ENCODE measurements at regions not wholly inside any gene's neighbourhood (a gene's known extent, or its start where the extent isn't known, plus 50 kb on each side); places are given as distances from the start of the nearest gene placed in this dataset. TPM values are rescaled to one million over a fixed set of nuclear protein-coding genes. Genes with fewer than 3 reads are reported as not detected.

DNA sequence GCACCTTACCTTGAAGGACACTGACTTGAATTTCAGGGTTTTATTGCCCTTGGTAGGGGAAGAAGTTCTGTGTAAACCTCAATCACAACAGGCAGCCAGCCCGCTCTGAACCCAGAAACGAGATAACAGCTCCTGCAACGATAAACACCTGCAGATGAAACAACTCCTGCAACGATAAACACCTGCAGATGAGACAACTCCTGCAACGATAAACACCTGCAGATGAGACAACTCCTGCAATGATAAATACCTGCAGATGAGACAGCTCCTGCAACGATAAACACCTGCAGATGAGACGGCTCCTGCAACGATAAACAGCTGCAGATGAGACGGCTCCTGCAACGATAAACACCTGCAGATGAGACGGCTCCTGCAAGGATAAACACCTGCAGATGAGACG is 54.0 kb upstream of the TBXT start:
- Histone ChIP-seq H3K4me2 (replicated peaks; ENCODE audit: extremely low read depth, low read length, poor library complexity, severe bottlenecking) (no peak overlapping the region), H3K36me3 (replicated peaks in 1 of 2; ENCODE audit: control insufficient read depth in 1 of 2, insufficient read depth in 2 of 2, low read length in 2 of 2) (no peaks in the 10 kb centered on the region), H2AFZ (ENCODE audit: insufficient read depth, low read depth, low read length, poor library complexity, severe bottlenecking) (no peak overlapping the region), H3K9me3 (replicated peaks in 1 of 2; ENCODE audit: control insufficient read depth in 1 of 2, insufficient read depth in 1 of 2, low read length in 2 of 2) (no peaks in the 10 kb centered on the region), H3K27me3 (ENCODE audit: control insufficient read depth in 2 of 2, insufficient read depth in 2 of 2, low read length in 2 of 2) (peaks cover 0 to 10% of the 10 kb centered on the region in 2 donors), H3K4me3 (replicated peaks in 1 of 3; ENCODE audit: low read depth in 2 of 3, low read length in 3 of 3) (no peak overlapping the region), H3K9ac (ENCODE audit: insufficient read depth, low read length, poor library complexity, severe bottlenecking) (no peak overlapping the region), H3K27ac (ENCODE audit: low read depth in 1 of 2, low read length in 2 of 2) (no peak overlapping the region), H4K20me1 (ENCODE audit: insufficient read depth, low read length) (no peaks in the 10 kb centered on the region), H3K4me1 (ENCODE audit: control insufficient read depth in 1 of 2, insufficient read depth in 2 of 2, low read length in 2 of 2) (no peaks in the 10 kb centered on the region), H3K79me2 (ENCODE audit: insufficient read depth, low read length) (no peaks in the 10 kb centered on the region)
- no peak for DNase-seq
- H3K27ac Mint-ChIP-seq, result no peak overlapping the region
- no peaks in the 10 kb centered on the region for H3K36me3 Mint-ChIP-seq
- WGBS (ENCODE audit: insufficient coverage), result 85% methylated on average over 11 of the region's 12 CpGs
- TF ChIP-seq, protein P1, sequence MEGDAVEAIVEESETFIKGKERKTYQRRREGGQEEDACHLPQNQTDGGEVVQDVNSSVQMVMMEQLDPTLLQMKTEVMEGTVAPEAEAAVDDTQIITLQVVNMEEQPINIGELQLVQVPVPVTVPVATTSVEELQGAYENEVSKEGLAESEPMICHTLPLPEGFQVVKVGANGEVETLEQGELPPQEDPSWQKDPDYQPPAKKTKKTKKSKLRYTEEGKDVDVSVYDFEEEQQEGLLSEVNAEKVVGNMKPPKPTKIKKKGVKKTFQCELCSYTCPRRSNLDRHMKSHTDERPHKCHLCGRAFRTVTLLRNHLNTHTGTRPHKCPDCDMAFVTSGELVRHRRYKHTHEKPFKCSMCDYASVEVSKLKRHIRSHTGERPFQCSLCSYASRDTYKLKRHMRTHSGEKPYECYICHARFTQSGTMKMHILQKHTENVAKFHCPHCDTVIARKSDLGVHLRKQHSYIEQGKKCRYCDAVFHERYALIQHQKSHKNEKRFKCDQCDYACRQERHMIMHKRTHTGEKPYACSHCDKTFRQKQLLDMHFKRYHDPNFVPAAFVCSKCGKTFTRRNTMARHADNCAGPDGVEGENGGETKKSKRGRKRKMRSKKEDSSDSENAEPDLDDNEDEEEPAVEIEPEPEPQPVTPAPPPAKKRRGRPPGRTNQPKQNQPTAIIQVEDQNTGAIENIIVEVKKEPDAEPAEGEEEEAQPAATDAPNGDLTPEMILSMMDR (IDR thresholded peaks at IDR 0.05), result no peak
- peaks cover 10 to 24% (median 18%) of the 10 kb centered on the region in 3 donors for H3K27me3 Mint-ChIP-seq (ENCODE audit: low read depth in 3 of 3)
- intact Hi-C loops (cut with micrococcal nuclease), result no loop called here
- peaks cover 0 to 7% (median 0%) of the 10 kb centered on the region in 7 donors for H3K9me3 Mint-ChIP-seq
- peaks cover 2% of the 10 kb centered on the region for H3K4me1 Mint-ChIP-seq
- H3K4me3 Mint-ChIP-seq, result no peak overlapping the region

DNA sequence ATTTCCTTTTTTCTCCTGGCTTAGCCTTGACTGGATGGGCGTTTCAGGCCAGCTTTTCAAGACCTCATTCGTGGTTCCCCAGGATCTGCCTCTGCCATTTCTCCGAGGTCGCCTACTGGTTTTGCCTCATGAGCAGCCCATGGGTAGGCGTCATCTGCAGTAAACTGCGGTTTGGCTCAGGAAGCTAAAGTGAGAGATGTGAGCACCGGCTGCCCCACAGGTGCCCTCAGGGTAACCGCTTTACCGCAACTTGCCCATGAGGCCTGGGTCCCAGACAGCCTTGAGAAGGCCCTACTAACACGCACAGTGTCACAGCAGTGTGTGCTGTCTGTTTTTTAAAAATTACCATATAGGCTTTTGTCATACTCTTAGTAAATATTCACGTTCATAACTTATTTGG is 53.4 kb upstream of the TBXT start:
- TF ChIP-seq, protein P1 (IDR thresholded peaks at IDR 0.05), result no peak

More for the DNA sequence above, 53.4 kb upstream of the TBXT start:
- Histone ChIP-seq H3K27me3 (ENCODE audit: control insufficient read depth in 2 of 2, insufficient read depth in 2 of 2, low read length in 2 of 2) (peaks cover 0 to 5% of the 10 kb centered on the region in 2 donors), H3K27ac (ENCODE audit: low read depth in 1 of 2, low read length in 2 of 2) (no peak overlapping the region), H3K79me2 (ENCODE audit: insufficient read depth, low read length) (no peaks in the 10 kb centered on the region), H3K4me3 (replicated peaks in 1 of 3; ENCODE audit: low read depth in 2 of 3, low read length in 3 of 3) (no peak overlapping the region), H3K4me2 (replicated peaks; ENCODE audit: extremely low read depth, low read length, poor library complexity, severe bottlenecking) (no peak overlapping the region), H3K9ac (ENCODE audit: insufficient read depth, low read length, poor library complexity, severe bottlenecking) (no peak overlapping the region), H3K36me3 (replicated peaks in 1 of 2; ENCODE audit: control insufficient read depth in 1 of 2, insufficient read depth in 2 of 2, low read length in 2 of 2) (no peaks in the 10 kb centered on the region), H4K20me1 (ENCODE audit: insufficient read depth, low read length) (no peaks in the 10 kb centered on the region), H2AFZ (ENCODE audit: insufficient read depth, low read depth, low read length, poor library complexity, severe bottlenecking) (no peak overlapping the region), H3K4me1 (ENCODE audit: control insufficient read depth in 1 of 2, insufficient read depth in 2 of 2, low read length in 2 of 2) (no peaks in the 10 kb centered on the region), H3K9me3 (replicated peaks in 1 of 2; ENCODE audit: control insufficient read depth in 1 of 2, insufficient read depth in 1 of 2, low read length in 2 of 2) (no peaks in the 10 kb centered on the region)
- Mint-ChIP-seq H3K9me3 (peaks cover 0 to 7% (median 0%) of the 10 kb centered on the region in 7 donors), H3K4me3 (no peak overlapping the region), H3K36me3 (no peaks in the 10 kb centered on the region), H3K27ac (no peak overlapping the region), H3K4me1 (peaks cover 2% of the 10 kb centered on the region), H3K27me3 (ENCODE audit: low read depth in 3 of 3) (peaks cover 10 to 19% (median 18%) of the 10 kb centered on the region in 3 donors)
- intact Hi-C loops (cut with micrococcal nuclease), result no loop called here
- 86% methylated on average over 9 of the region's 11 CpGs for WGBS (ENCODE audit: insufficient coverage)
- DNase-seq, result no peak

Small RNA genes in the stretch of these regions (small RNA-seq; reads per million reads assigned to genes)
- gene AL121956.5 (ENCODE audit: insufficient read length, low read depth) (not detected), gene GNG5P1 (ENCODE audit: insufficient read length, low read depth) (not detected)

Data from CD14-positive monocyte (primary cell).